ENCODE measurements at regions not wholly inside any gene's neighbourhood (a gene's known extent, or its start where the extent isn't known, plus 50 kb on each side); places are given as distances from the start of the nearest gene placed in this dataset.
"Not testable (repeated sequence)": the region's sequence is repeated elsewhere in the genome, so short reads cannot be mapped to it uniquely, and the experiment has no call there.

DNA sequence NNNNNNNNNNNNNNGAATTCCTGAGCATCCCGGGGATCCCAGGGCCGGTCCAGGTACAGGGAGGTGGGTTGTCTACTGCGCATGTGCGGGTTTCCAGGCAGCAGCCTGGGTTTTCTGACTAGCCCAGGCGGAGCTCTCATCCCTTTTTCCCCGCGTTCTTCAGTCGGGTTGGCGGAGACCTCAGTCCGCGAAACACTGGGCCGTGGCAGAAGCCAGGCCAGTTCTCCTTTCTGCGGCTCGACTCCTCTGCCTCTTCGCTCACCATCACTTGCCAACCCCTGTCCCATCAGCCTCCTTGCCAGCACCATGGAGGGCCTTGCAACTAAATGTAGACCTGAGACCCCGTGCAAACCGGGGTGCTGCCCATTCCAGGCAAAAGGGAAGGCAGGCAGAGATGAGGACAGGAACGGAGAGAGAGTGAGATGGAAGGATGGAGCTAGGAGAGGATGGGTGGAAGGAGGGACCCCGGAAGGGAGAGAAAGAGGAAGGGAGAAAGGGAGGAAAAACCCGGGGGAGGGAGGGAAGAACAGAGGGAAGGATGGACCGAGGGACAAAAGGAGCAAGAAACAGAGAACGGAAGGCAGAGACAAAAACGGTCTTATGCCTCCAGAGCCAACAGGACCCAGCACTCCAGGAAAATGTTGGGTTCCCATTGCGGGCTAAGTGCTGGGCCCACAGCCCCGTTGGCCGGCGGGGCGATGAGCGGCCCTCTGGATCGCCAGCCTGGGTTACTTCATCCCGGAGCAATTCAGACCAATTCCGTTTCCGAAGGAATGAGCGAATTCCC lies 445.4 kb upstream of the DEFB115 start:
- peak; percentile 6 for DNase-seq

- no peak for DNase-seq
Observed at GRCh38 chr20:30812739-30813411, 444.6 kb upstream of the DEFB115 start.

- not testable (repeated sequence) for DNase-seq
Observed at GRCh38 chr20:30813412-30814311, 443.8 kb upstream of the DEFB115 start.

DNA sequence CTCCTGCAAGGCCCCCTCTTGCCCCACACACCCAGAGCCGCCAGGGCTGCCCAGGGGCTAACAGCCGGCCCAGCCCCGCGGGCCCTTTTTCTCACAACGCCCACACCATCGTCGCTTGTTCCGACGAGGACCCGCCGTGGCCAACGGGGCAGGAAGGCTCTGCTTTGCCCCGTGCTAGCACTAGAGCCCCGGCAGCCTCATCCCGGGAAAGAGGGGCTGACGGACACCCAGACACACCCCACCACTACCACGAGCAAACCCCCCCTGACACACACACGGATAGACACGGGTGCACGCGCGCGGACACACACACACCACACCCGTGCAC lies 443.2 kb upstream of the DEFB115 start:
- not testable (repeated sequence) for DNase-seq

GRCh38 chr20:30815027-30815576 lies 442.4 kb upstream of the DEFB115 start:
- DNase-seq, result not testable (repeated sequence)

- no peak for DNase-seq
Observed at GRCh38 chr20:30815577-30816181, 441.8 kb upstream of the DEFB115 start.

DNA sequence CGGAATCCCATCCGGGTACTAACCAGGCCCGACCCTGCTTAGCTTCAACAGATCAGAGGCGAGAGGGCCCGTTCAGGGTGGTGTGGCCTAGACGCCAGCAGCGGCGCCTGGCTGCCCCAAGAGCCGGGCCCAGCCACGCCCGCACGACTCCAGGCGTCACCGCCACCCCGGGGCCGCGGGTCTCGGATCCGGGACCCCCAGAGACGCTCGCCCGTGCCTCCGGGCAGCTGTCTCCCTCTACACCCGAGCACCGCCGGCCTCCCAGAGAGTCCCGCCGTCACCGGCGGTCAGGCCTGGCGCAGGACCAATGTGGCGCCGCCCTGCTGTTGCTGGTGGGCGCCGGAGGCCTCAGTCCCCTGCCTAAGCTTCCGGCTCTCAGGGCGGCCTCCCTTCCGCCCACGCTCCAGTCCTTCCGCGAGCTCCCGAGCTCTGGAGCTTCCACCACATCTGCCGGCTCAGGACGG lies 441.2 kb upstream of the DEFB115 start:
- peak; percentile 13 for DNase-seq

GRCh38 chr20:30821615-30822014 lies 435.8 kb upstream of the DEFB115 start:
- DNase-seq, result not testable (repeated sequence)

GRCh38 chr20:30824666-30825065 lies 432.8 kb upstream of the DEFB115 start:
- DNase-seq, result not testable (repeated sequence)

DNA sequence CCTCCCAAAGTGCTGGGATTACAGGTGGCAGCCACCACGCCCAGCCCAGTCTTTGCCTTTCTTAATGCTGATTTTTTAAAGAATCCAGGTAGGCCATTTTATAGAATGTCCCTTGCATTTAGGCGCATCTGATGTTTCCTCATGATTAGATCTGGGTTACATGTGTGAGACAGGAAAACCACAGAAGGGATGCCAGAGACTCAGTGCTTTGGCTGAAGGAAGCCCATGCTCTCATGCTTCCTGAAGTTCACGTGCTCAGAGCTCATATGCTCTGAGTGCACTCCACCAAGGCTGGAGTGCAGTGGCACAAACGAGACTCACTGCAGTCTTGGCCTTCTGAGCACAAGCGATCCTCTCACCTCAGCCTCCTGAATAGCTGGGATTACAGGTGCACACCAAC lies 411.5 kb upstream of the DEFB115 start:
- DNase-seq, result not testable (repeated sequence)

- DNase-seq, result not testable (repeated sequence)
Observed at GRCh38 chr20:30868271-30868670, 389.2 kb upstream of the DEFB115 start.

- not testable (repeated sequence) for DNase-seq
Observed at GRCh38 chr20:30871127-30871526, 386.3 kb upstream of the DEFB115 start.

DNA sequence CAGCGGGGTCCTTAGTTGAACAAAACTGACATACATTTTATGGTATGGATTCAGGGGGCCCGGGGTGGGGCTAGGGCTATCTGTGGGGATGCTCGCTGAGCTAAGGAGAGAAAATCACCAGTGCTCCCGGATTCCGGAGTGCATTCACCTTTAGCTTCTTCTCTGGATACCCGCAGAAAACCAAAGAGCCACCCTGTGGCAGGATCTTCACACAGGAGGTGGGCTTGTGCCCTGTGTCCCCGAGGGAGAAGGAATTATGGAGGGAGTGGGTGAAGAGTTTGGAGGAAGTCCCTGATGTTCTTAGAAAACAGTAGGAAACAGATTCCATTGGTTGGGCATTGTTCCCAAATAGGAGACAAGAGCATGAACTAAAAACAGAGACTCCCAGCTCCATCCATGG lies 385.2 kb upstream of the DEFB115 start:
- DNase-seq, result not testable (repeated sequence)

DNA sequence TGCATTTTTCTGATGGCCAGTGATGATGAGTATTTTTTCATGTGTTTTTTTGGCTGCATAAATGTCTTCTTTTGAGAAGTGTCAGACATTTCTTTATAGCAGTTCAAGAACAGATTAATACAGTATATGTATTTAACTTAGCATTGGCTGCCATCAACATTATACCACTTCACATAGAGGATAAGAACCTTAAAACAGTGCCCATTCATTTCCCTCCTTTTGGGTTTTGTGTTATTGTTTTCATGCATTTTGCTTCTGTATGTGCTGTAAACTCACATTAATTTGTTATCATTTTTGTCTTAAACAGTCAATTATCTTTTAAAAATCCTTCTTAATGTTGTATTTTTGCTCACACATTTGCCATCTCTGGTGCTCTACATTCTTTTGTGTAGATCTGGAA lies 381.6 kb upstream of the DEFB115 start:
- DNase-seq, result not testable (repeated sequence)

GRCh38 chr20:30891400-30891799 lies 366.1 kb upstream of the DEFB115 start:
- DNase-seq, result not testable (repeated sequence)

- DNase-seq, result no peak
Observed at GRCh38 chr20:30892541-30893345, 364.7 kb upstream of the DEFB115 start.

DNA sequence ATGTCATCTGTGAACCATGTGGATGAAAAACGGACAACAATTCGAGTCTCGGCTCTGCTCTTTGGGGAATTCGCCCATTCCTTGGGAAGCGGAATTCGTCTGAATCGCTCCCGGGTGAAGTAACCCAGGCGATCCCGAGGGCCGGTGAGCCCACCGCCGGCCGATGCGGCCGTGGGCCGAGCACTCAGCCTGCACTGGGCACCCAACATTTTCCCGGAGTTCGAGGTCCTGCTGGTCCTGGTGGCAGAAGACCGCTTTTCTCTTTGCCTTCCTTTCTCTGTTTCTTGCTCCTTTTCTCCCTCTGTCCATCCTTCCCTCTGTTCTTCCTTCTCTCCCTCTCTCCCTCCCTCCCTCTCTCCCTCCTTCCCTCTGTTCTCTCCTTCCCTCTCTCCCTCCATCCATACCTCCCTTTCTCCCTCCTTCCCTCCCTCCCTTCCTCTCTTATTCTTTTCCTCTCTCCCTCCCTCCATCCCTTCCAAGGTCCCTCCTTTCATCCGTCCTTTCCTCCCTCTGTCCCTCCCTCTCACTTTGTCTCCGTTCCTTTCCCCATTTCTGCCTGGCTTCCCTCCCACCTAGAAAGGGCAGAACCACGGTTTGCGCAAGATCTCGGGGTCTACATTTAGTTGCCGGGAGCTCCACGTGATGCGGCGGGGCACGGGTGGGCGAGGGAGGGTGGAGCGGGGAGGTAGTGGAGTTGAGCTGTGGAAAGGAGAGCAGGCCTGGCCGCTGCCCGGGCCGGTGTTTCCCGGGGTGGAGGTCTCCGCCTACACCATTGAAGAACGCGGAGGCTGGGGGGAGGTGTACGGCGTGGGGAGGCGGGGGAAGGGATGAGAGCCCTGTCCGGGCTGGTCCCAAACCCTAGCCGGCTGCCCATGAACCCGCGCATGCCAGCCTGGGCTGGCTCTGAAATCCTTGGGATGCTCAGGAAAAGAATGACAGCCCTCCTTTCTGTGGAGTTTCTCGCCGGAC lies 363.8 kb upstream of the DEFB115 start:
- DNase-seq, result not testable (repeated sequence)

GRCh38 chr20:30894707-30895353 lies 362.6 kb upstream of the DEFB115 start:
- not testable (repeated sequence) for DNase-seq

DNA sequence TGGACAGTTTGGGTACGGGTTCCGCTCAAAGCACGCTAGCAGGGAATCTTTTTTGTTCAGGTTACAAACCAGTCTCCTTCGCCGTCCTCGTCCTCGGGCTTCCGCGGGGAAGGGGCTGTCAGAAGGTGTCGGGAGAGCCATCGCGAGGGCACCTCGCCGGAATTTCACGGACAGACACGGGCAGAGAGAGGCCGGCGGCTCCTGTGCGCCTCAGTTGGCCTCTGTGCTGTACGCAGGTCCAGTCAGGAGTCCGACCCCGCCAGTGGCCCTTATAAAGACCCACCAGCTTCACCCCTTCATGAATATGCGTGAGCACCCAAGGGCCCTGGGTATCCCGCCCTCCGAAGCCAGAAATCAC lies 362.1 kb upstream of the DEFB115 start:
- DNase-seq, result not testable (repeated sequence)

Data from hindlimb muscle (tissue), 1 donor.